Spleen (tissue), 7 donors: ENCODE measurements at regions not wholly inside any gene's neighbourhood (a gene's known extent, or its start where the extent isn't known, plus 50 kb on each side); places are given as distances from the start of the nearest gene placed in this dataset.

Experiments used
- CTCF ChIP-seq, 11 experiments: fragments of 200-600 bp in 7 of 11; fragments of 450-650 bp in 4 of 11; sonication (generic) in 4 of 11; IDR thresholded peaks in 8 of 11; conservative IDR thresholded peaks in 3 of 11; 1 replicate in 7 of 11; 2 replicates in 4 of 11; pipeline versions ENCODE4 v1.4.0 to v1.8.0; 2016 to 2021; ENCODE audit warnings: antibody characterized with exemption in 11 of 11, inconsistent platforms in 4 of 11, mild to moderate bottlenecking in 1 of 11
- POLR2A ChIP-seq, 3 donors: fragments of 450-650 bp; IDR thresholded peaks; one replicate each; pipeline ENCODE4 v1.5.1; 2017; ENCODE audit warnings: antibody characterized with exemption in 3 of 3, mild to moderate bottlenecking in 1 of 3
- donor health status: DM: no; HTN: no; CAD: no; lungs with moderate emphysema.
- donor health status: DM: no; HTN: no; CAD: no.
- donor health status: DM: no; HTN: no; CAD: no.

- TF ChIP-seq CTCF (IDR thresholded peaks at IDR 0.05 in 8 of 11, conservative IDR thresholded peaks at IDR 0.05 in 3 of 11) (no peak), POLR2A (IDR thresholded peaks at IDR 0.05) (no peak)
These were observed 623.7 kb downstream of the BNC2 start for GRCh38 chr9:16246785-16247184.
